HG03196 (cell line): ENCODE measurements at regions not wholly inside any gene's neighbourhood (a gene's known extent, or its start where the extent isn't known, plus 50 kb on each side); places are given as distances from the start of the nearest gene placed in this dataset.
"Not testable (repeated sequence)": the region's sequence is repeated elsewhere in the genome, so short reads cannot be mapped to it uniquely, and the experiment has no call there.

Source experiments
- ATAC-seq: cut with Tn5 transposase; IDR thresholded peaks from one replicate; pipeline ENCODE4 v1.9.1; 2021; ENCODE audit not compliant: unreplicated experiment

GRCh38 chrX:123788193-123788592, 55.3 kb upstream of the THOC2 start:
- ATAC-seq = not testable (repeated sequence)

GRCh38 chrX:123788744-123789143, 55.9 kb upstream of the THOC2 start:
- no peak for ATAC-seq

GRCh38 chrX:123797543-123798447, 62.1 kb upstream of the XIAP start:
- ATAC-seq = no peak

DNA sequence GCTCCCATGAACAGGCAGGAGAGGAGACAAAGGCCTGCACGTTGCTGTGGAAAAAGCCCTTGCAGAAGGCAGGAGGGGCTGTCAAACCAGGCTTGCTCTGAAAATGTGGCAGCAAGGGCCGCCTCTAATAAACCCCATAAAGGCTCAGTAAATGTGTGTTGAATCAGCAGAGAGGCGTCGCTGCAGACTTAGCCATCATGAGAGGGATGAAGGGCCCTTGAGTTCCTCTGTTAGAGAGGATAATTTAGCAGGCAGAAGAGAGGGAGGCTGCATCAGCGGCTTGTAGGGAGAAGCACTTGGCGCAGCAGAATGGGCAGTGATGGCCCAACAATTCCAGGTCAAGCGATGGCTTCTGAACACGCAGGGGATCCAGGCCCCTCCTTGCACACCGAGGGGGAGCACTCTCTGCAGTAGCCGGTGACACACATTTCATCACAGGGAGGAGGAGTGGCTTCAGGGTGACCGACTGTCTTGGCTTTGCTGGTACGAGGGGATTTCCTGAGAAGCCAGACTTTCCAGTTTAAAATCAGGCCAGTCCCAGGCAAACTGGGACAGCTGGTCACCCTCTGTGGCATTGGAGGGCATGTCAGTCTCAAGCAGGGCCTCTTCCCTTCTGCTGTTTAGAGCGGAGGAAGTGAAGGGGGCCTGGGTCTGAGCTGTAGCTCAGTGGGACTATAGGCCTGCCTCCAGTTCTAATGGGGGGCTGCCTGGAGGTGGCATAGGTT, 61.0 kb upstream of the XIAP start:
- not testable (repeated sequence) for ATAC-seq

DNA sequence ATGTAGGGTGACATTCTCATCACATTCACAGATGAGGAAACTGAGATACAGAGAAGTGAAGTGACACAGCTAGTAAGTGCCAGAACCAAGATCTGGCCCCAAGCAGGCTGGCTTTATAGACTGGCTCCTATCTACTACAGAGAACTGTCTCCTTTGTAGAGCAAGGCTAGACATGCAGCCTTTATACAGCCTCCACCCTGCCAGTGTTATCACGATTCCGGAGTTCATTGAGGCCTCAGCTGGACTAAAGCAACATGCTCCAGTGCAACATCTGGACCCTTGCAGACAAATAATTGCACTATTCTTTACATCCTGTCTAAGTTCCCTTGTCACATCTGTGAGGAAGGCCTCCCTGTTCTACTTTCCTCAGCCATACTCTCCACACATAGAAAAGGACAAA, 58.0 kb upstream of the XIAP start:
- ATAC-seq = no peak

DNA sequence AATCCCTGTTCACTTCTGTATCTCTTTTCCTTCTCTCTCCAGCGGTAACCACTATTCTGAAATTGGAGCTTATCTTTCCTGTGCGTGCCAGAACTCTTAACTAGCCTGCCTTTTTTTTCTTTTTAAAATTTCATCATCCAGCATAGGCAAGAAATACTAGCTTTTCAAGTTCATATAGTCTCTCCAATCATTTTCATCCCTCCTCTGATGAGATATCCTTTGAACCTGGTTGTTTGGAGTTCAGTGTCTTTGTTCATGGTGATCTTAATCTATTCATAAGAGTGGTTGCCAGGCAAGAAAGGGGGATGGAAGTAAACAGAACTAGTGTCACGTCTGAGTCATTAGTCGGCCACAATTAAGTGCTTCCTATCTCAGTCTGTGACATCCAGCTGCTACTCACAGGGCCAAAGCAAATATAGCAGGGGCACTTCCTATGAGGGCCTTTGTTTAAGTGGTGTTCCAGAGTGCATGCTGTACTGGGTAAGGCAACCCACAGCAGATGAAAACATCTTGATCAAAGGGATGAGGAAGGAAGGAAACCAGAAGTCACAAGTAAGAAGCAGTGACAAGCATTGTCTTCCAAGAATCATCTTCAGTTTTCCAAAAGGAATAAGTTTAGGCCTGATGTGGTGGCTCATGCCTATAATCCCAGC, 56.4 kb upstream of the XIAP start:
- peak; percentile 56 for ATAC-seq

DNA sequence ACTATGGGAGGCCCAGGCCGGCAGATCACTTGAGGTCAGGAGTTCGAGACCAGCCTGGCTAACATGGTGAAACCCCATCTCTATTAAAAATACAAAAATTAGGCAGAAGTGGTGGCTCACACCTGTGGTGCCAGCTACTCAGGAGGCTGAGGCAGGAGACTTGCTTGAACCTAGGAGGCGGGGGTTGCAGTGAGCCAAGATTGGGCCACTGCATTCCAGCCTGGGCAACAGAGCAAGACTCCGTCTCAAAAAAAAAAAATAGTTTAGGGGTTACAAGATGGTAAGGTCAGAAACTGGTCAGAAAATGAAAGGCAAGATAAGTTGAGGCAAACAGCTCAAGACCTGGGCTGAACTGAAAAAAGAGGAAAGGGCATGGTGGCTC, 55.9 kb upstream of the XIAP start:
- ATAC-seq = not testable (repeated sequence)

DNA sequence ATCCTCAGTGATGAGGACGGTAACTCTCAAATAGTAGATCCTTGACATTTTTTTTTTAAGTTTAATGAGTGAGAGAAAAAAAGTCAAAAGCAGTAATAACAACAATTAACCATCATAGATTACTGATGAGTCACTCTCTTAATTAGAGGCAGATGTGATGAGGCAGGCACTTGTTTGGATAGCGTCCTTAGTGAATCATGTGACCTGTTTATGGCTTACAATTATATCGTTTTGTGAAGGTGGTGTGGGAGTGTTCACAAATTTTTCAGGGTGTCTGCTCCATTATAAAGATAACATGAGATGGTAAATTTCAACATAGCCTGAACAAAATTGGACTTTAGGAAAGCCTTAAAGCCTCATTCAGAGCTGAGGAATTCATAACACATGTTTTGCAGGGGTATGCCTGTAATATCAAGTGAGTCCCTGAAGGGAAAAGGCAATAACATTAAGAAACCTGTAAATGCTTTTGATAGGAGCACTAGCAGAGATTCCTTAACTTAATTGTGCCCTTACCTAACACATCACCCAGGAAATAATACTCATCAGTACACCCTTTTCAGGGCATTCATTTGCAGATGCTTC, 51.9 kb upstream of the XIAP start:
- no peak for ATAC-seq

DNA sequence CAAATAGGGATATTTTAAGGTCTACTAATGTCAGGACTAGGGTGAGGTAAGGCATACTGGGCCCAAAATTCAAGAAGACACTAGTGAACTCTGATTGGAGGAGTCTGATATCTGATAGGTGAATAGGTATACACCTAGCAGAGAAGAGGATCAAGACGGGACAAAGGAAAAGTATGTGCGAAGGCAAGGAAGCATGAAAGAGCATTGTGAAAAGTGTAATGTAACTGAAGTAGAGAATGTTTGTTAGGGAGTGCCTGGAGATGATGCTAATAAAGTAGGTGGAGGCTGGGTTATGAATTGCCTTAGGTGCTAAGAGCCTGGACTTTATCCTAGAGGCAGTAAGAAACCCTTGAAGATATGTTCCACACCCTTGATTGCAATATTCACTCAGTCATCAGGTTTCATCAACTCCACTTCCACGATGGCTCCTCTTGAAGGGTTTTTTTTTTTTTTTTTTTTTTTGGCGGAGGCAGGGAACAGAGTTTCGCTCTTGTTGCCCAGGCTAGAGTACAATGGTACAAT, 49.9 kb upstream of the XIAP start:
- no peak for ATAC-seq
